Stimulated activated CD4-positive, alpha-beta T cell treated with anti-CD3 and anti-CD28 coated beads, TNF-alpha, amount 100 ng/mL, for 1 hour (primary cell): ENCODE measurements at regions not wholly inside any gene's neighbourhood (a gene's known extent, or its start where the extent isn't known, plus 50 kb on each side); places are given as distances from the start of the nearest gene placed in this dataset.

Source experiments
- DNase-seq, 3 donors: peaks; one replicate each; pipeline ENCODE4 v3.0.0-alpha.2; 2020; ENCODE audit warnings: low read depth in 3 of 3, low spot score in 1 of 3

GRCh38 chr6:103707596-103708325 lies 1152.0 kb downstream of the HACE1 start:
- no peak for DNase-seq

GRCh38 chr6:103699769-103700168 lies 1160.0 kb downstream of the HACE1 start:
- no peak for DNase-seq

- DNase-seq = no peak
Measured at GRCh38 chr6:103687430-103687829, 1172.3 kb downstream of the HACE1 start.

GRCh38 chr6:103680116-103680515 lies 1179.6 kb downstream of the HACE1 start:
- DNase-seq = no peak

GRCh38 chr6:103677290-103677689 lies 1182.4 kb downstream of the HACE1 start:
- no peak for DNase-seq

- DNase-seq = no peak
Measured at GRCh38 chr6:103675807-103676406, 1183.8 kb downstream of the HACE1 start.

GRCh38 chr6:103674790-103675189 lies 1184.9 kb downstream of the HACE1 start:
- DNase-seq = no peak

- no peak for DNase-seq
Measured at GRCh38 chr6:103672169-103672568, 1187.5 kb downstream of the HACE1 start.

- DNase-seq = no peak
Measured at GRCh38 chr6:103629613-103630012, 1230.1 kb downstream of the HACE1 start.

- DNase-seq = no peak
Measured at GRCh38 chr6:103617642-103618041, 1242.1 kb downstream of the HACE1 start.

GRCh38 chr6:103587722-103588121 lies 1272.0 kb downstream of the HACE1 start:
- no peak for DNase-seq

GRCh38 chr6:103578115-103578514 lies 1281.6 kb downstream of the HACE1 start:
- no peak for DNase-seq

GRCh38 chr6:103570431-103570830 lies 1289.3 kb downstream of the HACE1 start:
- DNase-seq = no peak

- no peak for DNase-seq
Measured at GRCh38 chr6:103554911-103555310, 1304.8 kb downstream of the HACE1 start.

- DNase-seq = no peak
Measured at GRCh38 chr6:103538381-103538780, 1321.3 kb downstream of the HACE1 start.

GRCh38 chr6:103534814-103535213 lies 1324.9 kb downstream of the HACE1 start:
- no peak for DNase-seq

- no peak for DNase-seq
Measured at GRCh38 chr6:103534095-103534494, 1325.6 kb downstream of the HACE1 start.

GRCh38 chr6:103522045-103522444 lies 1337.7 kb downstream of the HACE1 start:
- no peak for DNase-seq

- DNase-seq = no peak
Measured at GRCh38 chr6:103516336-103516735, 1343.4 kb downstream of the HACE1 start.

GRCh38 chr6:103507052-103507451 lies 1352.7 kb downstream of the HACE1 start:
- no peak for DNase-seq

GRCh38 chr6:103505155-103505518 lies 1354.6 kb downstream of the HACE1 start:
- no peak for DNase-seq

GRCh38 chr6:103504501-103505154 lies 1355.1 kb downstream of the HACE1 start:
- DNase-seq = no peak
